GM19438 (cell line): ENCODE measurements at regions not wholly inside any gene's neighbourhood (a gene's known extent, or its start where the extent isn't known, plus 50 kb on each side); places are given as distances from the start of the nearest gene placed in this dataset.

Experiments
- ATAC-seq: cut with Tn5 transposase; IDR thresholded peaks from one replicate; pipeline ENCODE4 v1.9.1; 2021; ENCODE audit warnings: low read depth; ENCODE audit not compliant: unreplicated experiment

DNA sequence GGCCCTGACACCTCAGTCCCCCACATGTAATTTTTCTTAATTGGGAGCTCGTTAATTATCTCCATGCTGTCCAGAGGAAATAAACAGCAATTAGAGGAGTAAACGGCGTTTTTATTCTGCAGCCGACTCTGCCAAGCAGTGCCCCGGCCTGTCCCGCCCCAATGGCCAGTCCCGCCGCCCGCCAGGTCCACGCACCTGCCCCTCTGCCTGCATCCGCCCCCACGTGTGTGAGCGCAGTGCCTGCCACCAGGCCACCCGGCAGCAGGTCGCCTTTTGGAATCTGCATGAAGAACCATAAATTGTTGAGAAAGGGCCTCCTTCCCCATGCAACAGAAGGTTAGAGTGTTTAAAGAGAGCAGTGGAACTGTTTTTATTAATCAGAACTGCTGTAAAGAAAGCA is 87.5 kb upstream of the LINGO1 start:
- no peak for ATAC-seq

GRCh38 chr15:77719450-77719849 is 86.7 kb upstream of the LINGO1 start:
- ATAC-seq = no peak

DNA sequence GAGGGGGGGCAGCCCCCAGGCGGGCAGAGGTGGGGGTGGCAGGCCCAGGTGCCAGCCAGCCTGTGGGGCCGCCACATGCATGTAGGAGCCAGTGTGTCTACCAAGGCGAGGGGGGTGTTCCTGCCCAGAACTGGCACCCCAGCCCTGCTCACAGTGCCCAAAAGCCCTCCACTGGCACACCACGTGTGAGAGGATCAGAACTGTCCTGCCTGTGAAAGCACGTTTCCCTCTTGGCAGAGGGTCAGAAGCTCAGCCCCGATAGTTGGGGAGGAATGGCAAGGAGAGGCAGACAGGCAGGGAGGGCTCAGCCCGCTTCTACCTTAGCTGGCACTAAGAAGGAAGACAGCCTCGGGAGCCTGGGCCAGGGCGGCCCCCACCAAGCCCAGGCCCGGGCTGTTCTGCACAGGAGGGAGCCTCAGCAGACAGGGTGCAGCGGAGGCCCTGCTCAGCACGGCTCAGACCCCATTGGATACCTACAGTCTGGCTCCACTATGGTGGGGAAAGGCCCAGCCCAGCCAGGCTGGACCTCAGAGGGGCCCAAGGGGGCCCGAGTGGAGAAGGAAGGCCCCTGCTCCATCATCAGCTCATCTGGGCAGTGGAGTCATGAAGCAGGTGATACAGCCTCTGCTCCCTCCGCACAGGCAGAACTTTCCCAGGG is 84.8 kb upstream of the LINGO1 start:
- ATAC-seq = no peak

DNA sequence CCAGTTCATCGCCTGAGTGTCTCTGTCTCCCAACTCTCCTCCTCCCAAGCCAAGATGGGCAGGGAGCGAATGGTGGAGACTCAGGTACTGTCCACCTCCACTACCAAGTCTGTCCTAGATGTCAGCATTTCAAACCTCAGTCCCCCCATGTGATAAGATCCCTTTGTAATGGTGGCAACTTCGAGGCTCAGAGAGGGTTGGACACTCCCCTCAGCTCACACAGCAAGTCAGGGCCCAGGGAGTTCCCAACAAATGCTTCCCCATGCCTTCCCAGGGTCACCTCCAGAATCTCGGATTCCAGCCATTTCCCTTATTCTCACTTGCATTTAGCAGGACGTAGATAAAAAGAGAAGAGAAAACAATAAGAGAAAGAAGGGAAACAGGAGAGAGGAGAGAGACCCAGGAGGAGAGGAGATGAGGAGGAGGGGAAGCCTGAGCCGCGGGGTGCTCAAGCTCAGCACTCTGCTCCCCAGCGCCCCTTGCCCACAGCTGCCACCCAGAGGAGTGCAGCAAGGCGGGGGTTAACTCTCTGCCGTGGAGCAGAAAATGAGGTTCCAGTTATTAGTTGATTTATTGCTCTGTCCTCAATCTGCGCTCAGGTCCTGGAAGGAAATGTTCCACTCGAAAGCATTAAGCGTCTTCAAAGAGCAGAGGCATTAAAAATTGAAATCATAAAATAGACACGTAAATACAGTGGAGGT is 84.1 kb upstream of the LINGO1 start:
- ATAC-seq = no peak

DNA sequence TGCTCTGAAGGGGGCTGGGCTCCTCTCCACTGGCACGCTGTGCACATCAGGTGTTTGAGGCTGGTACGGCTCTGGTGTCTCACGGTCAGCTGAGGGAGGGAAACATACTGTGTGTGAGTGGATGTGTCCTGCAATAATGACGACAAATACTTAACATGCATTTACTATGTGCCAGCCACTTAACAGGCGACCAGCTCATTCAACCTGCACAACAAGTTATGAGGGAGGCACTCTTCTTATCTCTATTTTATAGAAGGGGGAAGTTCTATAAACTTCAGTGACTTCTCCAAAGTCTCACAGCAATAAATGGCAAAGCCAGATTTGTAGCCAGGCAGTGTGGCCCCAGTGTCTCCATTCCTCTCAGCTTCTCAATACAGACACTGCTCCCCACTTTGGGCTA is 83.1 kb upstream of the LINGO1 start:
- no peak for ATAC-seq

GRCh38 chr15:77715051-77715450 is 82.3 kb upstream of the LINGO1 start:
- ATAC-seq = no peak

GRCh38 chr15:77714555-77714954 is 81.8 kb upstream of the LINGO1 start:
- ATAC-seq = no peak

GRCh38 chr15:77714023-77714422 is 81.3 kb upstream of the LINGO1 start:
- no peak for ATAC-seq

GRCh38 chr15:77713281-77713680 is 80.6 kb upstream of the LINGO1 start:
- ATAC-seq = no peak

DNA sequence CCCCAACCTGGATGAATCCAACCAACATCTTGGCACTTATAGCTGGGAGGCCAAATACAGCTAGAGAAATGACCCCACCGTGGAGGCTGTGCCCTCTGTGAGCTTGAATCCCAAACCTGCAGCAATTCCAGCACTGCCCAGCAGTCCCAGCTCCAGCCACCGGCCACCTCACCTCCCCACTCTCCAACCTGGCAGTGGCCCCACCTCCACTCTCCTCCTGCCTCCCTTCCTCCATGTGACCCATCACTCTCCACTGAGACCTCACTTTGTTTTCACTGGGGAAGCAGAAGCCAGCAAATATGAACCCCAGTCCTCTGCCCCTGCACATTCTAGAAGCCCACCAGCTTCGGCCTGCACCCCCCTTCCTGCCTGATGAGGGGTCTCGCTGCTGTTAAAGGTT is 79.7 kb upstream of the LINGO1 start:
- ATAC-seq = no peak

DNA sequence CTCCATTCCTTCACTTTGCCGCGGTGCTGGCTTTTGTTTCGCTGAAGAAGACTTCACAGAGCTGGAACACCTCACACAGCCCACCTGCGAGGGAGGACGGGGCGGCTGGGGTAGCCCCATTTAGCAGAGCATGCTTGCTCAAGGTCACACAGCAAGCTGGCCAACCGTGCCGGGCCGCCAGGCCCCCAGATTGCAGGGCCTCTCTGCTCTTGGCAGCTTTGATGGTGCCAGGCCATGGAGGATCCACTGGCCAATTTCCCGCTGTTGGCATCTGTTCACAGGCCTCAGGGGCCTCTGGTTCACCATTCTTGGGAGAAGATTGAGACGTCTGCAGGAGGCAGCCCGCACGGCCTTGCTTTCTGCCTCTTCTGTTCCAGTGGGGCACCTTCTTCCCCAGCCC is 77.9 kb upstream of the LINGO1 start:
- ATAC-seq = no peak

- ATAC-seq = no peak
Observed at GRCh38 chr15:77710206-77710605, 77.5 kb upstream of the LINGO1 start.

DNA sequence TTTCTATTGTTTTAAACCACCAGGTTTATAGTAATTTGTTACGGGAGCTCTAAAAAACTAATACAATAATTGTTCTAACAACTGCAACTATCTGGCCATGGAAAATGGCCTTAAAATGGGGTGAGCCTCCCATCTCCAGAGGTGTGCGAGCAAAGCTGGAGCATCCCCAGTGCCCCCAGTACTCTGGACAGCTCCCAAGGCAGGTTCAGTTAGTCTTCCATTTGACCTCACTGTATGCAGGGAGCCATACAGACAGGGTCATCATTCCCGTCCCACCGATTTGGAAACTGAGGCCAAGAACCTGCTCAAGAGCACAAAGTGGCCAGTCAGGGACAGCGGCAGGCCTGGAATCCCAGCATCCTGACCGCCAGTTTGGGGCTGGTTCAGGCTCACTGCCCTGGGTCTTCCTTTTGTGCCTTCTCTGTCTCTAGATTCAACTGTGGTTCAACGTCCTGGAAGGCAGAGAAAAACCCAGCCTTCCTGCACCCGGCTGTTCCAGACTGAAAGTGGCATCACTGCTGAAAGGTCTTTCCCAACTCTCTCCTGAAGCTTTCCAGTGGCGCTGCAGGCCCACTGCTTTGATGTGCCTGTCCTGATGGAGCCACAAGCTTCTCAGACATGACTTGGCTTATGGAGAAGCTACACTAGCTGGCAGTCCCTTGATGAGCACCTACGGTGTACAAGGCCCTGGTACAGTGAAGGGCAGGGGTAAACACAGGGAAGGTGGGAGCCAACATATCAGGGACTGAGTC is 76.6 kb upstream of the LINGO1 start:
- ATAC-seq = no peak

- ATAC-seq = no peak
Observed at GRCh38 chr15:77706482-77707244, 74.0 kb upstream of the LINGO1 start.

DNA sequence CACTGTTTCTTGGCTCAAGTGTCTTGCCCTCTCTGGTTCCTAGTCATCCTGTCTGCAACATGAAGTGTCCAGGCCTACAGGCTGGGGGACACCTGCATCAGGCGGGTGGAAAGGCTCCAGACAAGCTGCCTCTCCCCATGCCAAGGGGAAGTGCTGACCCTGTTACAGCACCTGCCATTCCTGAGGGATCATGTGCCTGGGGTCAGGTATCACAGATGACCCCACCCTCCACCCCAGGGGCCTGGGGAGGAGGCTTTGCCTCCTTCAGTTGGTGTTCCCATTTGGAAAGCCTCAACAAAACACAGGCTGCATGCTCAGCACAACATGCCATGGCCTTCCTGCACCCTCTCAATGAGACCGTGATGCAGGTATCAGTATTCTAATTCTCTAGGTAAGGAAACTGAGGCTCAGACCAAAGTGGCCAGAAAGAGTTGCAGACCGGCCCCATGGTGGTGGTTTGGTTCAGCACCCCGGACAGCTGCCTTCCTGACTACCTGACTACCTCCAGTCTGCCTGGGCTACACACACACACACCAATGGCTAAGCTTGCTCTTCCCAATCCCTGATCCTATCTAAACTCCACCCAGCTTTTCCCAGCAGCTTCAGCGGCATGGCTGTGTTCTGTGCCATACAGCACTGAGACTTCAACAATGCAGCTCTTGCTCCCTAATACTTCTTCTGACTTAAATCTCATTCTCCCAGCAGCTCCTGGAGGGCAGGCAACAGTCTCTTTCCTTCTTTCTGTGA is 69.7 kb upstream of the LINGO1 start:
- ATAC-seq = no peak

DNA sequence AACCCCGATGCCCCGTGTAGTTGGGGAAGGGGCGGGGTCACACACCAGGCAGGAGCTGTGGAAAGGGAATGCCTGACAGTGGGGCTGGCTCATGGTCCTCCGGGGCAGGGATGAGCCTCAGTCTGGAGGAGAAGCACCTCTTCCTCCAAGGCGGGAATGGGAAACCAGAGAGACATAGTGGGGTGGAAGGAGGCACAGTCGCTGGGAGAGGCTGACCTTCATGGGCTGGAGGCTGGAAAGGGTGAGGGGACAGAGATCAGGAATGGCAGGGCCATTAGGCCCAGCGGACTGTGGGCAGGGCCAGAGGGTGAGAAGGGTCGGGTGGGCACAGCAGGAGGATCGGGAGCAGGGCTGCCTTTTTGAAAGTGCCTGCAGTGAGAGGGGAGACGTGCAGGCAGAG is 65.8 kb upstream of the LINGO1 start:
- no peak for ATAC-seq

DNA sequence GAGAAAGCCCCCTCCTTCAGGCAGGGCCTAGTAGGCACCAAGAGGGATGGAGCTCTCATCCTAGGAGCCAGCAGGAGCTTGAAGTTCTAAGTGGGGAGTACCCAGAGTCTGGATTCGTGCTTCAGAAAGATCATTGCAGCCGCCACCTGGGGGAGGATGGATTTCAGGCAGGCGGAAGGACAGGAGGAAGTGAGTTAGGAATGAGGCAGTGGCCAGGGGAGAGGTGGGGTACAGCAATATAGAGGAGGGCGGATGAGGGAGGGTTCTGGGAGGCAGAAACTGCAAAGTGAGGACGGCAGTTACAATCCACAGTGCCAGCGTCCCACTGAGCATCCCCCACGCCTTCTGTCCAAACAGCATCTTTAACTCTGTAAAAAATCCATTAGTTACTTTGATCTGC is 65.2 kb upstream of the LINGO1 start:
- ATAC-seq = no peak

DNA sequence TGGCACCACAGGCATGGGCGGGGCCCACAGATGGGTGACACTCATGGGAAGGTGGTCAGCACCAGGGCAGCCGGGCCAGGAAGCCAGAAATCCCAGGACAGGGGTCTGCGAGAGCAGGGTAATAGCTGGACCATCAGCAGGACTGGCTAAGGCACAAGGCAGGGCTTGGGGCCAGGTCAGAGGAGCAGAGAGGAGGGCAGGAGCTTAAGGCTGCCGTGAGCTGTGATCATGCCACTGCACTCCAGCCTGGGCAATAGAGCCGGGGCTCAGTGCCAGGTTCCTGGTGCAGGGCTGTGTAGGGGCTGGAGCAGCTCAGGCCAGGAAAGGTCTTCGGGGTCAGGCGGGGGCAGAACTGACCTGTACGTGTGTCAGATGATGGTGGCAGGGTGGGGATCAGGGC is 64.2 kb upstream of the LINGO1 start:
- ATAC-seq = no peak

DNA sequence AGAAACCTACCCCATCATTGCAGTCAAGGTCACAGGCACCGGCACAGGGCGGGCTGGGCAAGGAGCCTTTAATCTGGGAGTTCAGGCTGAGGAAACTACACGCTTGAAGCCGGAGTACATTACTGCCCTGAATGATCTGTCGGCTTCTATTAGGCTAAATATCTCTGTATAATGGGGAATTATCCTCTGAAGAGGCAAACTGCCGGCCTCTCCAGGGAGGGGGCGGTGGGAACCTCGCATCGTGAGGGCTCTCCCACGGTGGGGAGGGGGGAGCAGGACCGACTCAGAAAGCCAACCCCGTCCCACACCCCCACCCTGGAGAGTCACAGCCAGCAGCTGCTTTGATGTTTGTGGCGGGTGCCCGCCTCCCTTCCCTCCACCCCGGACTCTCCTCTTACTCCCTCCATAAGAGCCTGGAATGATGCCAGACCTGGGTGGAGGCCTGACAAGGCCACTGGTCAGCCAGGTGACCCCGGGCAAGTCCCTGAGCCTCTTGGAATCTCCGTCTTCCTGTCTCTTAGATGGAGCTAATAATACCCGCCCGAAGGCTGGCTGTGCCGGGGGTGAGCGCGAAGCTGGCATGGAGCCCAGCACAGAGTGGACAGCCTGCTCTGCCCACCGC is 63.4 kb upstream of the LINGO1 start:
- no peak for ATAC-seq

DNA sequence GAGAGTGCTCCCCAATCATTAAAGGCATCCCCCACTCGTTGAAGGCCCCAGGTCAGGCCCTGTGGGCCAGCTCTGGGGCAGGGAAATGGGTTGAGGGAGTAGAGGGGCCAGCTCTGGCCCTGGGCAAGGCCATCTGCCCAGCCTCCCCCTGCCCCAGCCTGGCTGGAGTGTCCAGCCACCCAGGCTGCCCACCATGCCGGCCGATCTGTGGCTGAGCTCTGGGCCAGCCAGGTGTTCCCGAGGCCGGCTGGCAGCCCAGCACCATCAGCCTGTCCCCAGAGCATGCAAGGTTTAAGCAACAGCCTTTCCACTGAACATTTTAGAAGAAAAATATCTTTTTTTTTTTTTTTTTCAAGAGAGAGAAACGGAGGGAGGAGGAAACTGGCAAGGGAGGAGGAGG is 62.8 kb upstream of the LINGO1 start:
- ATAC-seq = no peak
